Right lobe of liver (tissue), 4 donors: ENCODE measurements at regions not wholly inside any gene's neighbourhood (a gene's known extent, or its start where the extent isn't known, plus 50 kb on each side); places are given as distances from the start of the nearest gene placed in this dataset.

Experiments
- CTCF ChIP-seq, 4 donors: fragments of 200-600 bp in 3 of 4; fragments of 450-650 bp in 1 of 4; IDR thresholded peaks; one replicate each; pipeline versions ENCODE4 v1.5.1 to v1.8.0; 2016 to 2022; ENCODE audit warnings: antibody characterized with exemption in 4 of 4, mild to moderate bottlenecking in 2 of 4
- POLR2A ChIP-seq: fragments of 450-650 bp; IDR thresholded peaks from one replicate; pipeline ENCODE4 v1.6.1; 2017; ENCODE audit warnings: antibody characterized with exemption, mild to moderate bottlenecking
- donor health status: DM: no; HTN: no; CAD: no.
- donor health status: DM: no; HTN: no; CAD: no.
- donor health status: DM: no; HTN: yes; CAD: no.

- TF ChIP-seq CTCF (IDR thresholded peaks at IDR 0.05) (no peak), POLR2A (no peak)
Observed at GRCh38 chr6:126432564-126432963, 92.6 kb downstream of the CENPW start.
